ENCODE measurements at regions not wholly inside any gene's neighbourhood (a gene's known extent, or its start where the extent isn't known, plus 50 kb on each side); places are given as distances from the start of the nearest gene placed in this dataset.

GRCh38 chr20:40108321-40108720, 580.7 kb downstream of the MAFB start:
- no peaks in the 10 kb centered on the region for H3K36me3 ChIP-seq (ENCODE audit: low read depth)
- H3F3A ChIP-seq (ENCODE audit: insufficient read depth, low read depth) = no peaks in the 10 kb centered on the region
- no peak overlapping the region for H3K4me3 ChIP-seq
- no peak overlapping the region for H3K4me2 ChIP-seq
- TF ChIP-seq EZH2 (IDR thresholded peaks at IDR 0.05; ENCODE audit: low read depth) (no peak), CTCF (conservative IDR thresholded peaks at IDR 0.05) (no peak)
- ChIA-PET CTCF (no interaction called here), POLR2A (ENCODE audit: unreplicated experiment) (no interaction called here)
- no TSS peak for BruUV-seq (replicated peaks)
- H3K9me2 ChIP-seq (ENCODE audit: insufficient read depth) = no peaks in the 10 kb centered on the region
- no peaks in the 10 kb centered on the region for H3K9me3 ChIP-seq (ENCODE audit: insufficient read depth, low read depth)
- H3K4me1 ChIP-seq (replicated peaks; ENCODE audit: insufficient read depth) = no peaks in the 10 kb centered on the region
- DNase-seq = no peak
- no peak overlapping the region for H2AFZ ChIP-seq
- H3K27ac ChIP-seq = no peak overlapping the region
- no peaks in the 10 kb centered on the region for H4K20me1 ChIP-seq (ENCODE audit: insufficient read depth)
- H3K79me2 ChIP-seq (ENCODE audit: low read depth) = no peaks in the 10 kb centered on the region
- intact Hi-C loops (cut with micrococcal nuclease; ENCODE audit: unreplicated experiment) = no loop called here
- H3K27me3 ChIP-seq (ENCODE audit: insufficient read depth, low read depth) = peaks cover 33% of the 10 kb centered on the region

DNA sequence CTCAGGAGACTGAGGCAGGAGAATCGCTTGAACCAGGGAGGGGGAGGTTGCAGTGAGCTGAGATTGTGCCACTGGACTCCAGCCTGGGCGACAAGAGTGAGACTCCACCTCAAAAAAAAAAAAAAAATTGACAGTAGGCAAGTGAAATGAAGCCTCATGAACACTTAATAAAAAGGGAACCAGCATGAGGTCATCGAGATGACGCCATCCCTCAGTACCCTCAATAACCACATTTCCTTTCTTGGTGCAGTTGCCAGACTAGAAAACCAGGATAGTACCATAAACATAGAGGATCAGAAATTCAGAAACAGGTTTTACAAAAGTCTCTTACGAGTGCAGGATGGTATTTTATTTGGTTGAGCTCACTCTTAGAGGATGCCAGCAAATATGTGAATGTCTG, 584.1 kb downstream of the MAFB start:
- Histone ChIP-seq H3K79me2 (ENCODE audit: low read depth) (no peaks in the 10 kb centered on the region), H3K4me2 (no peak overlapping the region), H4K20me1 (ENCODE audit: insufficient read depth) (no peaks in the 10 kb centered on the region), H3K4me3 (no peak overlapping the region), H3K27ac (no peak overlapping the region), H3K4me1 (replicated peaks; ENCODE audit: insufficient read depth) (no peaks in the 10 kb centered on the region), H3K27me3 (ENCODE audit: insufficient read depth, low read depth) (peaks cover 39% of the 10 kb centered on the region; the same call in 1 of the 2 replicates), H3K9me2 (ENCODE audit: insufficient read depth) (no peaks in the 10 kb centered on the region), H2AFZ (no peak overlapping the region), H3K36me3 (ENCODE audit: low read depth) (no peaks in the 10 kb centered on the region), H3F3A (ENCODE audit: insufficient read depth, low read depth) (no peaks in the 10 kb centered on the region), H3K9me3 (ENCODE audit: insufficient read depth, low read depth) (no peaks in the 10 kb centered on the region)
- no peak for DNase-seq
- TF ChIP-seq EZH2 (IDR thresholded peaks at IDR 0.05; ENCODE audit: low read depth) = no peak
- TF ChIP-seq CTCF (conservative IDR thresholded peaks at IDR 0.05) = no peak
- no TSS peak for BruUV-seq (replicated peaks)
- ChIA-PET POLR2A (ENCODE audit: unreplicated experiment) (no interaction called here), CTCF (no interaction called here)
- intact Hi-C loops (cut with micrococcal nuclease; ENCODE audit: unreplicated experiment) = no loop called here

DNA sequence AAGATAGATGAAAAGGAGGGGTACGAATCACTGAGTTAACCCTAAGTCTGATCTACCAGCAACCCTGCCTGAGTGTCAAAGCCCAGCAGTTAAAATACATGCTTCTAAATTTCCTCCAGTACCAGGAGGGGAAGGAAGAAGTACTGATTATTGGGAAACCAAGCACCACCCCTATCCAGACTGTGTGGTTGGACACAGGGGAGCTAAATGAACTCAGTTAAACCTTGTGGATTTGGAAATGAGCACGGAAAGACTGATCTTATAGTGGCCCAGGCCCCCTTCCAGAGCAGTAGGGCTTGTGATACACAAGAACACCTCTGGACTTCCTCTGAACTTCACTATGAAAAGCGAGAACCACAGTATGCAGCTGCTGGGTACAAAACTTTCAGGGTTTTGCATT, 585.6 kb downstream of the MAFB start:
- ChIA-PET POLR2A (ENCODE audit: unreplicated experiment) (no interaction called here), CTCF (no interaction called here)
- BruUV-seq (replicated peaks) = no TSS peak
- H3K27me3 ChIP-seq (ENCODE audit: insufficient read depth, low read depth) = peaks cover 41% of the 10 kb centered on the region; the same call in 1 of the 2 replicates
- H3K4me3 ChIP-seq = no peak overlapping the region
- H3K4me2 ChIP-seq = no peak overlapping the region
- TF ChIP-seq EZH2 (IDR thresholded peaks at IDR 0.05; ENCODE audit: low read depth) = no peak
- no peak for TF ChIP-seq CTCF (conservative IDR thresholded peaks at IDR 0.05)
- H3F3A ChIP-seq (ENCODE audit: insufficient read depth, low read depth) = no peaks in the 10 kb centered on the region
- no peak overlapping the region for H2AFZ ChIP-seq
- H3K9me2 ChIP-seq (ENCODE audit: insufficient read depth) = no peaks in the 10 kb centered on the region
- no peak overlapping the region for H3K27ac ChIP-seq
- no peak for DNase-seq
- no peaks in the 10 kb centered on the region for H3K79me2 ChIP-seq (ENCODE audit: low read depth)
- H3K4me1 ChIP-seq (replicated peaks; ENCODE audit: insufficient read depth) = no peaks in the 10 kb centered on the region
- no peaks in the 10 kb centered on the region for H4K20me1 ChIP-seq (ENCODE audit: insufficient read depth)
- intact Hi-C loops (cut with micrococcal nuclease; ENCODE audit: unreplicated experiment) = no loop called here
- no peaks in the 10 kb centered on the region for H3K36me3 ChIP-seq (ENCODE audit: low read depth)
- H3K9me3 ChIP-seq (ENCODE audit: insufficient read depth, low read depth) = no peaks in the 10 kb centered on the region
